GM12872 (cell line): ENCODE measurements at regions not wholly inside any gene's neighbourhood (a gene's known extent, or its start where the extent isn't known, plus 50 kb on each side); places are given as distances from the start of the nearest gene placed in this dataset.

Experiments used
- CTCF ChIP-seq: IDR thresholded peaks from 3 replicates; pipeline ENCODE4 v1.5.1; 2011; ENCODE audit warnings: low read depth, mild to moderate bottlenecking, low read length, moderate library complexity; ENCODE audit not compliant: insufficient read depth

- no peak for TF ChIP-seq CTCF
Observed at GRCh38 chr4:59629348-59629747, 1570.8 kb upstream of the ADGRL3 start.

GRCh38 chr4:59630235-59630634, 1569.9 kb upstream of the ADGRL3 start:
- TF ChIP-seq CTCF: no peak

GRCh38 chr4:59630922-59631321, 1569.2 kb upstream of the ADGRL3 start:
- no peak for TF ChIP-seq CTCF

GRCh38 chr4:59637596-59637995, 1562.5 kb upstream of the ADGRL3 start:
- TF ChIP-seq CTCF: no peak

GRCh38 chr4:59643682-59644081, 1556.4 kb upstream of the ADGRL3 start:
- no peak for TF ChIP-seq CTCF

- TF ChIP-seq CTCF: no peak
Observed at GRCh38 chr4:59644765-59645164, 1555.4 kb upstream of the ADGRL3 start.

GRCh38 chr4:59646082-59646481, 1554.0 kb upstream of the ADGRL3 start:
- TF ChIP-seq CTCF: no peak

GRCh38 chr4:59647011-59647410, 1553.1 kb upstream of the ADGRL3 start:
- no peak for TF ChIP-seq CTCF
